ENCODE measurements at regions not wholly inside any gene's neighbourhood (a gene's known extent, or its start where the extent isn't known, plus 50 kb on each side); places are given as distances from the start of the nearest gene placed in this dataset.

DNA sequence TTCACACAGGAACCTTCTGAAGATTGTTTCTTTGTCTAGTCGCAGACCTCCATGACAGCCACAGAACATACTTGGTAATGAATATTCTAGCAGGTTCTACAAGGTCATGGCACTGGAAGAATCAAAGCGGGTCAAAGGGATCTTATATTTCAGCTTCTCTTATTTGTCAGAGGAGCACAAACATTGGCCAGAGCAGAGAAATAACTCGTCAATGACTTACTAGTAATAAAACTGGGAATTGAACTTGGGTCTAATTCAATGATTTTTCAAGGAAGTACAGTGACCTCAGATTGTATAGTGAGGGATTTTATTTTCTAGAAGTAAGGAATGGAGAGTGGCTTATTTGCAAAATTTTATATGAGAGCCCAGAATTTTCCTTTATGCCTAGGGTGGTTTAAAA lies 290.8 kb upstream of the PLXNA2 start:
- peaks cover 9% of the 10 kb centered on the region; the same call in 1 of the 2 replicates for H3K4me1 ChIP-seq (ENCODE audit: insufficient read depth)
- H3K9me2 ChIP-seq (ENCODE audit: insufficient read depth): no peaks in the 10 kb centered on the region
- H3K4me3 ChIP-seq: no peak overlapping the region
- Mint-ChIP-seq H3K27ac (no peak overlapping the region), H3K36me3 (ENCODE audit: low read depth) (no peaks in the 10 kb centered on the region), H3K9me3 (no peaks in the 10 kb centered on the region), H3K27me3 (ENCODE audit: insufficient read depth, low read depth, poor library complexity) (no peaks in the 10 kb centered on the region), H3K4me1 (peaks cover 39% of the 10 kb centered on the region), H3K4me3 (no peak overlapping the region)
- no peaks in the 10 kb centered on the region for H3K36me3 ChIP-seq (ENCODE audit: insufficient read depth)
- no peaks in the 10 kb centered on the region for H3K27me3 ChIP-seq (ENCODE audit: insufficient read depth)
- no peak for DNase-seq (ENCODE audit: low spot score)
- no peak for TF ChIP-seq ZNF331 (CRISPR knock-in tag; IDR thresholded peaks at IDR 0.05; ENCODE audit: low read depth)
- TF ChIP-seq JUNB (IDR thresholded peaks at IDR 0.05; ENCODE audit: unreplicated experiment): no peak
- TF ChIP-seq, protein P1, sequence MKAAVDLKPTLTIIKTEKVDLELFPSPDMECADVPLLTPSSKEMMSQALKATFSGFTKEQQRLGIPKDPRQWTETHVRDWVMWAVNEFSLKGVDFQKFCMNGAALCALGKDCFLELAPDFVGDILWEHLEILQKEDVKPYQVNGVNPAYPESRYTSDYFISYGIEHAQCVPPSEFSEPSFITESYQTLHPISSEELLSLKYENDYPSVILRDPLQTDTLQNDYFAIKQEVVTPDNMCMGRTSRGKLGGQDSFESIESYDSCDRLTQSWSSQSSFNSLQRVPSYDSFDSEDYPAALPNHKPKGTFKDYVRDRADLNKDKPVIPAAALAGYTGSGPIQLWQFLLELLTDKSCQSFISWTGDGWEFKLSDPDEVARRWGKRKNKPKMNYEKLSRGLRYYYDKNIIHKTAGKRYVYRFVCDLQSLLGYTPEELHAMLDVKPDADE (IDR thresholded peaks at IDR 0.05): no peak
- TF ChIP-seq STAT1 (IDR thresholded peaks at IDR 0.05; ENCODE audit: unreplicated experiment): no peak
- no peak for TF ChIP-seq EZH2phosphoT487 (IDR thresholded peaks at IDR 0.05; ENCODE audit: unreplicated experiment)
- TF ChIP-seq NANOG (IDR thresholded peaks at IDR 0.05; ENCODE audit: borderline replicate concordance): no peak
- ATAC-seq: no peak
- H3K4me2 ChIP-seq: no peak overlapping the region
- H3K27ac ChIP-seq (ENCODE audit: low read depth): no peak overlapping the region
- no peak overlapping the region for H2AFZ ChIP-seq
- H3F3A ChIP-seq (replicated peaks; ENCODE audit: low read depth): no peaks in the 10 kb centered on the region
- H4K20me1 ChIP-seq (replicated peaks; ENCODE audit: insufficient read depth): no peaks in the 10 kb centered on the region; the same call in 1 of the 2 replicates
- H3K79me2 ChIP-seq (replicated peaks; ENCODE audit: insufficient read depth): no peaks in the 10 kb centered on the region

DNA sequence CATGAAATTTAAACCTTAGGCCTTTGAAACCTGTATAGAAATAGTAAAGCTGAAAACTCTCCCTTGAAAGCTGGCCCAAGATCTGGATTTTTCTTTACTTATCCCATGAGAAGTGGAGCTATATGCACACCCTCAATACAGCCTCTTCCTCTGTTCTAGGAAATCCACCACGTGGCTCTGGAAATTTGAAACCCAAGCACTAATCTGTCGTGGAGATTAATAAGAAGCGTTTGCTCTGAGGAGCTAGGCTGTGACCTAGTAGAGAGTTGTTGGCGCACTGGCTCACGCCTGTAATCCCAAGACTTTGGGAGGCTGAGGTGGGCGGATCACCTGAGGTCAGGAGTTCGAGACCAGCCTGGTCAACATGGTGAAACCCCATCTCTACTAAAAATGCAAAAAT lies 291.3 kb upstream of the PLXNA2 start:
- no peaks in the 10 kb centered on the region for H3K36me3 Mint-ChIP-seq (ENCODE audit: low read depth)
- H2AFZ ChIP-seq: no peak overlapping the region
- no peak for ATAC-seq
- H3K36me3 ChIP-seq (ENCODE audit: insufficient read depth): no peaks in the 10 kb centered on the region
- no peak for TF ChIP-seq CREB1 (CRISPR knock-in tag; IDR thresholded peaks at IDR 0.05; ENCODE audit: low read depth)
- no peak for TF ChIP-seq ZNF114 (CRISPR knock-in tag; IDR thresholded peaks at IDR 0.05)
- TF ChIP-seq STAT1 (IDR thresholded peaks at IDR 0.05; ENCODE audit: unreplicated experiment): no peak
- TF ChIP-seq EZH2 (IDR thresholded peaks at IDR 0.05; ENCODE audit: low read depth, unreplicated experiment): no peak
- TF ChIP-seq EZH2phosphoT487 (IDR thresholded peaks at IDR 0.05; ENCODE audit: unreplicated experiment): no peak
- TF ChIP-seq, protein P2, sequence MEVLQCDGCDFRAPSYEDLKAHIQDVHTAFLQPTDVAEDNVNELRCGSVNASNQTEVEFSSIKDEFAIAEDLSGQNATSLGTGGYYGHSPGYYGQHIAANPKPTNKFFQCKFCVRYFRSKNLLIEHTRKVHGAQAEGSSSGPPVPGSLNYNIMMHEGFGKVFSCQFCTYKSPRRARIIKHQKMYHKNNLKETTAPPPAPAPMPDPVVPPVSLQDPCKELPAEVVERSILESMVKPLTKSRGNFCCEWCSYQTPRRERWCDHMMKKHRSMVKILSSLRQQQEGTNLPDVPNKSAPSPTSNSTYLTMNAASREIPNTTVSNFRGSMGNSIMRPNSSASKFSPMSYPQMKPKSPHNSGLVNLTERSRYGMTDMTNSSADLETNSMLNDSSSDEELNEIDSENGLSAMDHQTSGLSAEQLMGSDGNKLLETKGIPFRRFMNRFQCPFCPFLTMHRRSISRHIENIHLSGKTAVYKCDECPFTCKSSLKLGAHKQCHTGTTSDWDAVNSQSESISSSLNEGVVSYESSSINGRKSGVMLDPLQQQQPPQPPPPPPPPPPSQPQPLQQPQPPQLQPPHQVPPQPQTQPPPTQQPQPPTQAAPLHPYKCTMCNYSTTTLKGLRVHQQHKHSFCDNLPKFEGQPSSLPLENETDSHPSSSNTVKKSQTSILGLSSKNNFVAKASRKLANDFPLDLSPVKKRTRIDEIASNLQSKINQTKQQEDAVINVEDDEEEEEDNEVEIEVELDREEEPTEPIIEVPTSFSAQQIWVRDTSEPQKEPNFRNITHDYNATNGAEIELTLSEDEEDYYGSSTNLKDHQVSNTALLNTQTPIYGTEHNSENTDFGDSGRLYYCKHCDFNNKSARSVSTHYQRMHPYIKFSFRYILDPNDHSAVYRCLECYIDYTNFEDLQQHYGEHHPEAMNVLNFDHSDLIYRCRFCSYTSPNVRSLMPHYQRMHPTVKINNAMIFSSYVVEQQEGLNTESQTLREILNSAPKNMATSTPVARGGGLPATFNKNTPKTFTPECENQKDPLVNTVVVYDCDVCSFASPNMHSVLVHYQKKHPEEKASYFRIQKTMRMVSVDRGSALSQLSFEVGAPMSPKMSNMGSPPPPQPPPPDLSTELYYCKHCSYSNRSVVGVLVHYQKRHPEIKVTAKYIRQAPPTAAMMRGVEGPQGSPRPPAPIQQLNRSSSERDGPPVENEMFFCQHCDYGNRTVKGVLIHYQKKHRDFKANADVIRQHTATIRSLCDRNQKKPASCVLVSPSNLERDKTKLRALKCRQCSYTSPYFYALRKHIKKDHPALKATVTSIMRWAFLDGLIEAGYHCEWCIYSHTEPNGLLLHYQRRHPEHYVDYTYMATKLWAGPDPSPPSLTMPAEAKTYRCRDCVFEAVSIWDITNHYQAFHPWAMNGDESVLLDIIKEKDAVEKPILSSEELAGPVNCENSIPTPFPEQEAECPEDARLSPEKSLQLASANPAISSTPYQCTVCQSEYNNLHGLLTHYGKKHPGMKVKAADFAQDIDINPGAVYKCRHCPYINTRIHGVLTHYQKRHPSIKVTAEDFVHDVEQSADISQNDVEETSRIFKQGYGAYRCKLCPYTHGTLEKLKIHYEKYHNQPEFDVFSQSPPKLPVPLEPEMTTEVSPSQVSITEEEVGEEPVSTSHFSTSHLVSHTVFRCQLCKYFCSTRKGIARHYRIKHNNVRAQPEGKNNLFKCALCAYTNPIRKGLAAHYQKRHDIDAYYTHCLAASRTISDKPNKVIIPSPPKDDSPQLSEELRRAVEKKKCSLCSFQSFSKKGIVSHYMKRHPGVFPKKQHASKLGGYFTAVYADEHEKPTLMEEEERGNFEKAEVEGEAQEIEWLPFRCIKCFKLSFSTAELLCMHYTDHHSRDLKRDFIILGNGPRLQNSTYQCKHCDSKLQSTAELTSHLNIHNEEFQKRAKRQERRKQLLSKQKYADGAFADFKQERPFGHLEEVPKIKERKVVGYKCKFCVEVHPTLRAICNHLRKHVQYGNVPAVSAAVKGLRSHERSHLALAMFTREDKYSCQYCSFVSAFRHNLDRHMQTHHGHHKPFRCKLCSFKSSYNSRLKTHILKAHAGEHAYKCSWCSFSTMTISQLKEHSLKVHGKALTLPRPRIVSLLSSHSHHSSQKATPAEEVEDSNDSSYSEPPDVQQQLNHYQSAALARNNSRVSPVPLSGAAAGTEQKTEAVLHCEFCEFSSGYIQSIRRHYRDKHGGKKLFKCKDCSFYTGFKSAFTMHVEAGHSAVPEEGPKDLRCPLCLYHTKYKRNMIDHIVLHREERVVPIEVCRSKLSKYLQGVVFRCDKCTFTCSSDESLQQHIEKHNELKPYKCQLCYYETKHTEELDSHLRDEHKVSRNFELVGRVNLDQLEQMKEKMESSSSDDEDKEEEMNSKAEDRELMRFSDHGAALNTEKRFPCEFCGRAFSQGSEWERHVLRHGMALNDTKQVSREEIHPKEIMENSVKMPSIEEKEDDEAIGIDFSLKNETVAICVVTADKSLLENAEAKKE (CRISPR knock-in tag; IDR thresholded peaks at IDR 0.05): no peak
- no peak for TF ChIP-seq NANOG (IDR thresholded peaks at IDR 0.05; ENCODE audit: borderline replicate concordance)
- TF ChIP-seq, protein P3, sequence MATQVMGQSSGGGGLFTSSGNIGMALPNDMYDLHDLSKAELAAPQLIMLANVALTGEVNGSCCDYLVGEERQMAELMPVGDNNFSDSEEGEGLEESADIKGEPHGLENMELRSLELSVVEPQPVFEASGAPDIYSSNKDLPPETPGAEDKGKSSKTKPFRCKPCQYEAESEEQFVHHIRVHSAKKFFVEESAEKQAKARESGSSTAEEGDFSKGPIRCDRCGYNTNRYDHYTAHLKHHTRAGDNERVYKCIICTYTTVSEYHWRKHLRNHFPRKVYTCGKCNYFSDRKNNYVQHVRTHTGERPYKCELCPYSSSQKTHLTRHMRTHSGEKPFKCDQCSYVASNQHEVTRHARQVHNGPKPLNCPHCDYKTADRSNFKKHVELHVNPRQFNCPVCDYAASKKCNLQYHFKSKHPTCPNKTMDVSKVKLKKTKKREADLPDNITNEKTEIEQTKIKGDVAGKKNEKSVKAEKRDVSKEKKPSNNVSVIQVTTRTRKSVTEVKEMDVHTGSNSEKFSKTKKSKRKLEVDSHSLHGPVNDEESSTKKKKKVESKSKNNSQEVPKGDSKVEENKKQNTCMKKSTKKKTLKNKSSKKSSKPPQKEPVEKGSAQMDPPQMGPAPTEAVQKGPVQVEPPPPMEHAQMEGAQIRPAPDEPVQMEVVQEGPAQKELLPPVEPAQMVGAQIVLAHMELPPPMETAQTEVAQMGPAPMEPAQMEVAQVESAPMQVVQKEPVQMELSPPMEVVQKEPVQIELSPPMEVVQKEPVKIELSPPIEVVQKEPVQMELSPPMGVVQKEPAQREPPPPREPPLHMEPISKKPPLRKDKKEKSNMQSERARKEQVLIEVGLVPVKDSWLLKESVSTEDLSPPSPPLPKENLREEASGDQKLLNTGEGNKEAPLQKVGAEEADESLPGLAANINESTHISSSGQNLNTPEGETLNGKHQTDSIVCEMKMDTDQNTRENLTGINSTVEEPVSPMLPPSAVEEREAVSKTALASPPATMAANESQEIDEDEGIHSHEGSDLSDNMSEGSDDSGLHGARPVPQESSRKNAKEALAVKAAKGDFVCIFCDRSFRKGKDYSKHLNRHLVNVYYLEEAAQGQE (IDR thresholded peaks at IDR 0.05; ENCODE audit: unreplicated experiment): no peak
- no peak overlapping the region for H3K27ac Mint-ChIP-seq
- H3K79me2 ChIP-seq (replicated peaks; ENCODE audit: insufficient read depth): no peaks in the 10 kb centered on the region
- no peak overlapping the region for H3K4me3 ChIP-seq
- no peaks in the 10 kb centered on the region for H3K9me2 ChIP-seq (ENCODE audit: insufficient read depth)
- no peak overlapping the region for H3K4me3 Mint-ChIP-seq
- H3K4me2 ChIP-seq: no peak overlapping the region
- H3K27me3 ChIP-seq (ENCODE audit: insufficient read depth): no peaks in the 10 kb centered on the region
- peaks cover 37% of the 10 kb centered on the region for H3K4me1 Mint-ChIP-seq
- no peaks in the 10 kb centered on the region; the same call in 1 of the 2 replicates for H4K20me1 ChIP-seq (replicated peaks; ENCODE audit: insufficient read depth)
- no peaks in the 10 kb centered on the region for H3K9me3 Mint-ChIP-seq
- peaks cover 9% of the 10 kb centered on the region; the same call in 1 of the 2 replicates for H3K4me1 ChIP-seq (ENCODE audit: insufficient read depth)
- no peaks in the 10 kb centered on the region for H3F3A ChIP-seq (replicated peaks; ENCODE audit: low read depth)
- H3K27ac ChIP-seq (ENCODE audit: low read depth): no peak overlapping the region
- H3K27me3 Mint-ChIP-seq (ENCODE audit: insufficient read depth, low read depth, poor library complexity): no peaks in the 10 kb centered on the region
- DNase-seq (ENCODE audit: low spot score): no peak

Measured in GM23338 (cell line).